B cell (primary cell): ENCODE measurements at regions not wholly inside any gene's neighbourhood (a gene's known extent, or its start where the extent isn't known, plus 50 kb on each side); places are given as distances from the start of the nearest gene placed in this dataset.

Experiments used
- CTCF ChIP-seq: fragments of 200-600 bp; IDR thresholded peaks from one replicate; pipeline ENCODE4 v1.8.0; 2022; ENCODE audit warnings: antibody characterized with exemption, mild to moderate bottlenecking
- EZH2 ChIP-seq: IDR thresholded peaks from 2 replicates; pipeline ENCODE4 v1.6.1; 2012; ENCODE audit warnings: borderline replicate concordance, low read depth, mild to moderate bottlenecking, moderate library complexity, low read length; ENCODE audit not compliant: insufficient read depth, poor library complexity, severe bottlenecking

DNA sequence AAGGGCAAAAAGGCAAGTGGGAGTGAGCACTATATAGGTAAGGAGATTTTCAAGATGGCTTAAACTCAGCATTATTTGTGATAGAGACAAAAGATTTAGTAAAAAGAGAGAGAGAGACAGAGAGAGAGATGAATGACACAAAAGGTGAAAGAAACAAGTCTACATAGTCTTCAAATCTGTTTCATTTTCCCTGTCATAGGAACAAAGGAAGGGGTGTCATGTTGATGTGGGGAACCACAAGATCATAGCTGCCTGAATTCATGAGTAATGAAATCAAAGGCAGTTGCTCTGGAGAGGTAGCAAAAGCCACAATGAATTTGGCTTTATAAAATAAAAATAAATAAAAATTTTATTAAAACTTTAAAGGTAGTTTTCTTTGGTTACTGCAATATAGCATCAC is 67.2 kb upstream of the PHIP start:
- TF ChIP-seq EZH2 (no peak), CTCF (no peak)
